Limb (tissue), 2 donors: ENCODE measurements at regions not wholly inside any gene's neighbourhood (a gene's known extent, or its start where the extent isn't known, plus 50 kb on each side); places are given as distances from the start of the nearest gene placed in this dataset.

Experiments used
- DNase-seq, 2 donors: peaks; one replicate each; pipeline ENCODE4 v3.0.0-alpha.2; 2016; ENCODE audit errors: extremely low spot score in 2 of 2

GRCh38 chrX:147693511-147693910, 218.2 kb upstream of the FMR1 start:
- DNase-seq: no peak

- DNase-seq: no peak
These were observed 212.7 kb upstream of the FMR1 start for GRCh38 chrX:147699061-147699460.

GRCh38 chrX:147710301-147710700, 201.4 kb upstream of the FMR1 start:
- no peak for DNase-seq

- no peak for DNase-seq
These were observed 178.3 kb upstream of the FMR1 start for GRCh38 chrX:147733369-147733768.

GRCh38 chrX:147735364-147735763, 176.4 kb upstream of the FMR1 start:
- DNase-seq: no peak

GRCh38 chrX:147736045-147736444, 175.7 kb upstream of the FMR1 start:
- DNase-seq: no peak

- no peak for DNase-seq
These were observed 174.0 kb upstream of the FMR1 start for GRCh38 chrX:147737690-147738089.

GRCh38 chrX:147738265-147738664, 173.5 kb upstream of the FMR1 start:
- no peak for DNase-seq

GRCh38 chrX:147739196-147739595, 172.5 kb upstream of the FMR1 start:
- no peak for DNase-seq

- no peak for DNase-seq
These were observed 169.9 kb upstream of the FMR1 start for GRCh38 chrX:147741776-147742175.

GRCh38 chrX:147749308-147749707, 162.4 kb upstream of the FMR1 start:
- no peak for DNase-seq

- no peak for DNase-seq
These were observed 154.0 kb upstream of the FMR1 start for GRCh38 chrX:147757750-147758149.

- DNase-seq: no peak
These were observed 148.6 kb upstream of the FMR1 start for GRCh38 chrX:147763131-147763530.

GRCh38 chrX:147764868-147765267, 146.9 kb upstream of the FMR1 start:
- DNase-seq: no peak

- DNase-seq: no peak
These were observed 140.9 kb upstream of the FMR1 start for GRCh38 chrX:147770858-147771257.

- no peak for DNase-seq
These were observed 134.7 kb upstream of the FMR1 start for GRCh38 chrX:147776988-147777387.

- DNase-seq: no peak
These were observed 132.5 kb upstream of the FMR1 start for GRCh38 chrX:147779173-147779572.

GRCh38 chrX:147781844-147782243, 129.9 kb upstream of the FMR1 start:
- DNase-seq: no peak

GRCh38 chrX:147788641-147789350, 122.9 kb upstream of the FMR1 start:
- DNase-seq: peak in 1 of 2 donors; percentile 9

- no peak for DNase-seq
These were observed 111.1 kb upstream of the FMR1 start for GRCh38 chrX:147800663-147801062.

- DNase-seq: no peak
These were observed 107.8 kb upstream of the FMR1 start for GRCh38 chrX:147803948-147804347.

GRCh38 chrX:147811803-147812202, 99.9 kb upstream of the FMR1 start:
- DNase-seq: no peak

- no peak for DNase-seq
These were observed 84.6 kb upstream of the FMR1 start for GRCh38 chrX:147827070-147827469.

- no peak for DNase-seq
These were observed 83.0 kb upstream of the FMR1 start for GRCh38 chrX:147828719-147829118.
